Fibroblast of the aortic adventitia (primary cell): ENCODE measurements at regions not wholly inside any gene's neighbourhood (a gene's known extent, or its start where the extent isn't known, plus 50 kb on each side); places are given as distances from the start of the nearest gene placed in this dataset.

ENCODE experiments used
- DNase-seq: peaks from one replicate; pipeline ENCODE4 v3.0.0-alpha.2; 2010; ENCODE audit warnings: low read depth
- H3K4me3 ChIP-seq: 2 replicates; pipeline ENCODE4 v1.5.1; 2011; ENCODE audit warnings: low read depth, mild to moderate bottlenecking, control low read depth, low read length, moderate library complexity
- CTCF ChIP-seq: IDR thresholded peaks from 2 replicates; pipeline ENCODE4 v1.5.1; 2011; ENCODE audit warnings: mild to moderate bottlenecking, low read length, control low read depth, inconsistent platforms; ENCODE audit not compliant: insufficient read depth

- DNase-seq, result no peak
- no peak for TF ChIP-seq CTCF
- no peak overlapping the region for H3K4me3 ChIP-seq
These were observed 152.4 kb upstream of the ARRDC3 start for GRCh38 chr5:91535499-91535898.

- no peak for TF ChIP-seq CTCF
- H3K4me3 ChIP-seq, result no peak overlapping the region
- no peak for DNase-seq
These were observed 151.2 kb upstream of the ARRDC3 start for GRCh38 chr5:91534332-91534731.

GRCh38 chr5:91532779-91533178 lies 149.7 kb upstream of the ARRDC3 start:
- no peak for TF ChIP-seq CTCF
- no peak for DNase-seq
- H3K4me3 ChIP-seq, result no peak overlapping the region

- no peak for DNase-seq
- TF ChIP-seq CTCF, result no peak
- H3K4me3 ChIP-seq, result no peak overlapping the region
These were observed 149.2 kb upstream of the ARRDC3 start for GRCh38 chr5:91532281-91532680.

- no peak for TF ChIP-seq CTCF
- no peak for DNase-seq
- no peak overlapping the region for H3K4me3 ChIP-seq
These were observed 145.7 kb upstream of the ARRDC3 start for GRCh38 chr5:91528831-91529230.

- no peak overlapping the region for H3K4me3 ChIP-seq
- TF ChIP-seq CTCF, result no peak
- no peak for DNase-seq
These were observed 138.7 kb upstream of the ARRDC3 start for GRCh38 chr5:91521785-91522184.

GRCh38 chr5:91521334-91521733 lies 138.2 kb upstream of the ARRDC3 start:
- DNase-seq, result no peak
- no peak for TF ChIP-seq CTCF
- H3K4me3 ChIP-seq, result no peak overlapping the region
